ENCODE measurements at regions not wholly inside any gene's neighbourhood (a gene's known extent, or its start where the extent isn't known, plus 50 kb on each side); places are given as distances from the start of the nearest gene placed in this dataset.

DNA sequence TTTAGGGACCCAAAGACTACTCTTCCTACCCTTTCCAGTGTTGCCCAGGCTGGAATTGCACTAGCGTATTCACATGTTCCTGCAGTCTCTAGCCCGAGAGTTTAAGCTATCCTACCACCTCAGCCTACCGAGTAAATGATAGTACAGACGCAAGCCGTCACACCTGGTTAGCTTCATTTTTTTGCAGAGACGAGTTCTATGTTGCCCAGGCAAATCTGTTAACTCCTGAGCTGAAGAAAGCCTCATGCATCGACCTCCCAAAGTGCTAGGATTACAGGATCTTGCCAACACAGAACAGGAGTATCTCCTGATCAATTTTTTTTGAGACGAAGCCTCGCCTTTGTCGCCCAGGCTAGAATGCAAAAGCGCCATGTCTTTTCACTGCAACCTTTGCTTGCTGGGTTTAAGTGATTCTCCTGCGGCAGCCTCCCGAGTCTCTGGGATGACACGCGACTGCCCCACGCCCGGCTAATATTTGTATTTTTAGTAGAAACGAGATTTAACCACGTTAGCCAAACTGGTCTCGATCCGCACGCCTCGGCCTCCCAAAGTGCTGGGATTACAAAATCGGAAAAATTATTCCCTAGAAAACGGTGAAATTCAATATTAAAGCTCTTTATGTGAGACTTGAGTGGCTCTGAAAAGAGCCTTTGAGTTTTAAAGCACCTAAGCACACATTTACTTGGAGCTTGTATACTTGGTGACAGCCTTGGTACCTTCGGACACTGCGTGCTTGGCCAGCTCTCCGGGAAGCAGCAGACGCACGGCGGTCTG is 128.5 kb downstream of the HFE start:
- H3K4me3 ChIP-seq, result peak overlapping the region; percentile 37
- DNase-seq, result peak in 1 of 5 donors; percentile 39
- TF ChIP-seq POLR2A (IDR thresholded peaks at IDR 0.05) (no peak), EP300 (IDR thresholded peaks at IDR 0.05) (no peak)
- TF ChIP-seq, protein P1, sequence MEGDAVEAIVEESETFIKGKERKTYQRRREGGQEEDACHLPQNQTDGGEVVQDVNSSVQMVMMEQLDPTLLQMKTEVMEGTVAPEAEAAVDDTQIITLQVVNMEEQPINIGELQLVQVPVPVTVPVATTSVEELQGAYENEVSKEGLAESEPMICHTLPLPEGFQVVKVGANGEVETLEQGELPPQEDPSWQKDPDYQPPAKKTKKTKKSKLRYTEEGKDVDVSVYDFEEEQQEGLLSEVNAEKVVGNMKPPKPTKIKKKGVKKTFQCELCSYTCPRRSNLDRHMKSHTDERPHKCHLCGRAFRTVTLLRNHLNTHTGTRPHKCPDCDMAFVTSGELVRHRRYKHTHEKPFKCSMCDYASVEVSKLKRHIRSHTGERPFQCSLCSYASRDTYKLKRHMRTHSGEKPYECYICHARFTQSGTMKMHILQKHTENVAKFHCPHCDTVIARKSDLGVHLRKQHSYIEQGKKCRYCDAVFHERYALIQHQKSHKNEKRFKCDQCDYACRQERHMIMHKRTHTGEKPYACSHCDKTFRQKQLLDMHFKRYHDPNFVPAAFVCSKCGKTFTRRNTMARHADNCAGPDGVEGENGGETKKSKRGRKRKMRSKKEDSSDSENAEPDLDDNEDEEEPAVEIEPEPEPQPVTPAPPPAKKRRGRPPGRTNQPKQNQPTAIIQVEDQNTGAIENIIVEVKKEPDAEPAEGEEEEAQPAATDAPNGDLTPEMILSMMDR (IDR thresholded peaks at IDR 0.05), result no peak
- peak overlapping the region; percentile 7 to 91 for H3K27ac ChIP-seq
- peaks cover 6% of the 10 kb centered on the region for H3K4me1 ChIP-seq (ENCODE audit: insufficient read depth)
- no peaks in the 10 kb centered on the region for H3K36me3 ChIP-seq
- intact Hi-C loops (cut with DNase I), result loop anchor here in 1 of 4 donors (2.0 kb wide), 1 partner anchor 55 kb away; a partner anchor contains a TSS
- no peaks in the 10 kb centered on the region for H3K27me3 ChIP-seq
- no peaks in the 10 kb centered on the region for H3K9me3 ChIP-seq
- 1 to 3% (median 1%) methylated on average over 31 of the region's 31 CpGs for WGBS, 3 donors

DNA sequence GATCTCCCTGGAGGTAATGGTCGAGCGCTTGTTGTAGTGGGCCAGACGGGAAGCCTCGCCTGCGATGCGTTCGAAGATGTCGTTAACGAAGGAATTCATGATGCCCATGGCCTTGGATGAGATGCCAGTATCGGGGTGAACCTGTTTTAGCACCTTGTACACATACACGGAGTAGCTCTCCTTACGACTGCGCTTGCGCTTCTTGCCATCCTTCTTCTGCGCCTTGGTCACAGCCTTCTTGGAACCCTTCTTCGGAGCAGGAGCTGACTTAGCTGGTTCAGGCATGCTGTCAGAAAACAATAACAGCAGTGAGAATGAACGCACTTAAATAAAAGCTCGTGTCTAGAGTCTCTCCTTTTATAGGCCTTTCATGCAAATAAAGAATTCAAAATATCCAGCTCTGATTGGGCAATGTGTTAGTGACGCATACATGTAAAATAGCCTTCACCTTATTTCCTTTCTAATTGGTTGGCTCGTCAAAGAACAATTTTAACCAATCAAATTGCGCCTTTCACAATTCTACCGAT is 129.2 kb downstream of the HFE start:
- Histone ChIP-seq H3K4me3 (peak overlapping the region; percentile 49), H3K9me3 (no peaks in the 10 kb centered on the region), H3K27ac (peak overlapping the region; percentile 29 to 91), H3K36me3 (no peaks in the 10 kb centered on the region), H3K4me1 (ENCODE audit: insufficient read depth) (peaks cover 6% of the 10 kb centered on the region), H3K27me3 (no peaks in the 10 kb centered on the region)
- TF ChIP-seq EP300 (IDR thresholded peaks at IDR 0.05) (no peak), POLR2A (IDR thresholded peaks at IDR 0.05) (peak; percentile 92)
- TF ChIP-seq, protein P1 (IDR thresholded peaks at IDR 0.05), result no peak
- intact Hi-C loops (cut with DNase I), result loop anchor here in 1 of 4 donors (2.0 kb wide), 1 partner anchor 54 kb away; a partner anchor contains a TSS
- peak; percentile 70 to 82 (median 74) for DNase-seq
- 0 to 1% (median 0%) methylated on average over 22 of the region's 22 CpGs for WGBS, 3 donors

DNA sequence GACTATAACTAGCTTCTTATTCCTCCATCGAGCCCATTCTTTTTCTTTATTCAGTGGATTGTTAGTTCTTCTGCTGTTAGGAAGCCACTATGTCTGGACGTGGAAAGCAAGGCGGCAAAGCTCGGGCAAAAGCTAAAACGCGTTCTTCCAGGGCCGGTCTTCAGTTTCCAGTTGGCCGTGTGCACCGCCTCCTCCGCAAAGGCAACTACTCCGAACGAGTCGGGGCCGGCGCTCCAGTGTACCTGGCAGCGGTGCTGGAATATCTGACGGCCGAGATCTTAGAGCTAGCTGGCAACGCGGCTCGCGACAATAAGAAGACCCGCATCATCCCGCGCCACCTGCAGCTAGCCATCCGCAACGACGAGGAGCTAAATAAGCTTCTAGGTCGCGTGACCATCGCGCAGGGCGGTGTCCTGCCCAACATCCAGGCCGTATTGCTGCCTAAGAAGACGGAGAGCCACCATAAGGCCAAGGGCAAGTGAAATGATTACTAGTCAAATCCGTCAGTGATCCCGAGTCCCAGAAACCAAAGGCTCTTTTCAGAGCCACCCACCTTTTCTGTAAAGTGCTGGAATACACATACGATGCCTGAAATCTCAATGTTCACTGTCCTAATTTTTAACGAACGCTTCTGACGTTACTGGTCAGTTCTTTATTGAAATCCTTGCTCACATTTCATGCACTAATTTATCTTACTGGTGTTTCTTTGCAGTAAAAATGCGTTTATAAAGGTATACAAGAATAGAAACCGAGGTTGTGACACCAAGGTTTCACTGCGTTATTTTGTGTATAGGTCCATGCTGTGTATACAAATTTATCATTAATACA is 129.9 kb downstream of the HFE start:
- peak overlapping the region; percentile 49 for H3K4me3 ChIP-seq
- peaks cover 6% of the 10 kb centered on the region for H3K4me1 ChIP-seq (ENCODE audit: insufficient read depth)
- H3K36me3 ChIP-seq, result no peaks in the 10 kb centered on the region
- H3K27me3 ChIP-seq, result no peaks in the 10 kb centered on the region
- WGBS, 3 donors, result 1% methylated on average over 44 of the region's 44 CpGs
- H3K9me3 ChIP-seq, result no peaks in the 10 kb centered on the region
- TF ChIP-seq EP300 (IDR thresholded peaks at IDR 0.05), result no peak
- peak; percentile 17 for TF ChIP-seq POLR2A (IDR thresholded peaks at IDR 0.05)
- TF ChIP-seq, protein P1 (IDR thresholded peaks at IDR 0.05), result peak; percentile 11 to 68 (median 63)
- peak; percentile 82 to 88 (median 85) for DNase-seq
- intact Hi-C loops (cut with DNase I), result loop anchor here in 1 of 4 donors (2.0 kb wide), 1 partner anchor 54 kb away; a partner anchor contains a TSS
- peak overlapping the region; percentile 29 to 91 for H3K27ac ChIP-seq

DNA sequence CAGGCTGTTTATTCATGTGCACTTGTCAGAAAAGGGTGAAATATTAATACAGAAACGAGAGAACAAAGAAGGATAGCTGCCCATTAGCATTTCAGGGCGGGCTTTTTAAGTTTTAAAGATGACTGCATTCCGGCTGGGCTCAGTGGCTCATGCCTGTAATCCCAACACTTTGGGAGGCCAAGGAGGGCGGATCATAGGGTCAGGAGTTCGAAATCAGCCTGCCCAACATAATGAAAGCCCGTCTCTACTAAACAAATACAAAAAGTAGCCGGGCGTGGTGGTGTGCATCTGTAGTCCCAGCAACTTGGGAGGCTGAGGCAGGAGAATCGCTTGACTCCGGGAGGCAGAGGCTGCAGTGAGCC is 130.5 kb downstream of the HFE start:
- DNase-seq, result no peak
- intact Hi-C loops (cut with DNase I), result loop anchor here in 1 of 4 donors (2.0 kb wide), 1 partner anchor 53 kb away; a partner anchor contains a TSS
- H3K9me3 ChIP-seq, result no peaks in the 10 kb centered on the region
- H3K4me1 ChIP-seq (ENCODE audit: insufficient read depth), result peaks cover 6% of the 10 kb centered on the region
- no peaks in the 10 kb centered on the region for H3K27me3 ChIP-seq
- H3K36me3 ChIP-seq, result no peaks in the 10 kb centered on the region
- TF ChIP-seq EP300 (IDR thresholded peaks at IDR 0.05), result no peak
- peak overlapping the region in 1 of 2 donors; percentile 91 for H3K27ac ChIP-seq
- peak overlapping the region; percentile 49 for H3K4me3 ChIP-seq
- 9 to 14% (median 13%) methylated on average over 10 of the region's 10 CpGs for WGBS, 3 donors
